ENCODE measurements at regions not wholly inside any gene's neighbourhood (a gene's known extent, or its start where the extent isn't known, plus 50 kb on each side); places are given as distances from the start of the nearest gene placed in this dataset.

DNA sequence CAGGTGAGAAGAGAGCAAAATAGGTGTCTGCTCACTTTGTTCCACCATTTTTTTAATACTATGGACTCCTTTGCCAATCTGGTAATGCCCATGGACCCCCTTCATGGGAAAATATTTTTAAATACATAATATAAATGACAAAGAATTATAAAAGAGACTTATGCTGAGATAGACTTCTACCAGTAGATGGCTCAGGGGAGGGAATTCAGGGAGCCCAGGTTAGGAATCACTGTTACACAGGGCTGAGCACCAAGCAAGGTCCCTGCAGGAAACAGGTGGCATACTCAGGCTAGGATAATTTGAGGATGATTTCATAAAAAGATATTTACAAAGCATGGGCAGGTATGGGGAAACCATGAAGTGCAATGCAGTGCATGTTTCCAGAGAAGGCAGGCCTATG is 525.9 kb downstream of the FGF9 start:
- TF ChIP-seq, protein P1, sequence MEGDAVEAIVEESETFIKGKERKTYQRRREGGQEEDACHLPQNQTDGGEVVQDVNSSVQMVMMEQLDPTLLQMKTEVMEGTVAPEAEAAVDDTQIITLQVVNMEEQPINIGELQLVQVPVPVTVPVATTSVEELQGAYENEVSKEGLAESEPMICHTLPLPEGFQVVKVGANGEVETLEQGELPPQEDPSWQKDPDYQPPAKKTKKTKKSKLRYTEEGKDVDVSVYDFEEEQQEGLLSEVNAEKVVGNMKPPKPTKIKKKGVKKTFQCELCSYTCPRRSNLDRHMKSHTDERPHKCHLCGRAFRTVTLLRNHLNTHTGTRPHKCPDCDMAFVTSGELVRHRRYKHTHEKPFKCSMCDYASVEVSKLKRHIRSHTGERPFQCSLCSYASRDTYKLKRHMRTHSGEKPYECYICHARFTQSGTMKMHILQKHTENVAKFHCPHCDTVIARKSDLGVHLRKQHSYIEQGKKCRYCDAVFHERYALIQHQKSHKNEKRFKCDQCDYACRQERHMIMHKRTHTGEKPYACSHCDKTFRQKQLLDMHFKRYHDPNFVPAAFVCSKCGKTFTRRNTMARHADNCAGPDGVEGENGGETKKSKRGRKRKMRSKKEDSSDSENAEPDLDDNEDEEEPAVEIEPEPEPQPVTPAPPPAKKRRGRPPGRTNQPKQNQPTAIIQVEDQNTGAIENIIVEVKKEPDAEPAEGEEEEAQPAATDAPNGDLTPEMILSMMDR (IDR thresholded peaks at IDR 0.05; ENCODE audit: extremely low read depth, insufficient read depth, missing control alignments) = no peak
- in situ Hi-C loops (cut with MboI; ENCODE audit: low pct_unique_long_range_greater_than_20kb, low sequenced_read_pairs, unreplicated experiment) = no loop called here
- no peak for DNase-seq (ENCODE audit: low spot score)

DNA sequence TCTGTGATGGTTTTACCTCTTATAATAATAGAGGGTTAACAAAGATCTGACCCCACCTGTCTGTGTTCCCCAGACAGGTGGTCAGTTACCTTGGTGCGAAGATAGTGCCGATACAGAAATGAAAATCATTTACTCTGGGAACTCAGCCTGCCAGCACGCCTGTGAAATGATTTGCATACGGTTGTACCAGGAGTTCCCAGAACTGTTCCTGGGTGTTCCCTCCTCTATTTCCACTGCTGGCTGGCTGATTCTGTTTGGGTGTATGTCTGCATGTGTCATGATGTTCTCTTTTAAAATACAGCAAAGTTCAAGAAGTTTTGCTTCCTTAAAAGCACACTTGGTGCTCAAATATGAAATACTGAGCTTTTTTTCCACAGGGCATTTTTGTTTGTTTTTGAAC is 527.1 kb downstream of the FGF9 start:
- DNase-seq (ENCODE audit: low spot score) = no peak
- in situ Hi-C loops (cut with MboI; ENCODE audit: low pct_unique_long_range_greater_than_20kb, low sequenced_read_pairs, unreplicated experiment) = no loop called here
- TF ChIP-seq, protein P1 (IDR thresholded peaks at IDR 0.05; ENCODE audit: extremely low read depth, insufficient read depth, missing control alignments) = no peak

DNA sequence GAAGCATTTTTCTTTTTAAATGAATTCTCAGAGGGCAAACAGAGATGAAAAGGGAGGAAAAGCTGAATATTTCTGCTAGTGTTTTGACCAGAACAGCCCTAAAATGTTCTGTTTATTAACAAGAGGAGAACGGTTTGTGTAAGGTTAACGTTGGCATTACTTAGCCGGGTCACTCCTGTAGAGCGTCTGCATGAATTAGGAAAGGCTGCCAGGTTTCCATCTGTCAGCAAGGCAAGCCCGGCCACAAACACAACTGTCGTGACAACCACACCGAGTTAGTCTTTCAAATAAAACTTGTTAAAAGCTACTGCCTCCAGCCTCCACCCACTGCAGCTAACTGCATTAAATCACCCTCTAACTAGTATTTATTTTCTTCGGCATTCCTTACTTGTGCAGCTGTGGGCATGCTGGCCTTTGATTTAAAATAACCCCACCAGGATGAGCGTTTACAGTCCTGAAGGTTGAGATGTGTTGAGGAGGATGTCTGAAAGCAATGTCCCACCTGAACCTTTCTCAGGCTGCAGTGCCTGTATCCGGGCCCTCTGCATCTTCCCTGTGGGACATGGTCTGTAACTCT is 527.9 kb downstream of the FGF9 start:
- in situ Hi-C loops (cut with MboI; ENCODE audit: low pct_unique_long_range_greater_than_20kb, low sequenced_read_pairs, unreplicated experiment) = no loop called here
- no peak for DNase-seq (ENCODE audit: low spot score)
- TF ChIP-seq, protein P1 (IDR thresholded peaks at IDR 0.05; ENCODE audit: extremely low read depth, insufficient read depth, missing control alignments) = no peak

DNA sequence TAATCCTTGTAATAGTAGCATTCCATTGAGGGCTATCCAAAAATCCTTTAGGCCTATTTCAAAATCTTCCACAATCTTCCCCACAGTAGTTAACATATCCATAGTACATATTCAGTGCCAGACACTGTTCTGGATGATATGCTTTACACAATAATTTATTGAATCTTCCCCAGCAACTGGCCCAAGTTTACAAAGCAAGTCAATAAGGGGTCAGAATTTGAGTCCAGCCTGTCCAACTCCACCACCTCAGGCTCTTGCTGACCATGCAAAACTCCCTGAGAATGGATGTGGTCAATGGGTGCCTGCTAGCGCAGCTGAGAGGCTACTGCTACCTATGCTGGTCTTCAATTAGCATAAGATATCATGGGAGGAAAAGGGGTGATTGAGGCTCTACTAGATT is 529.6 kb downstream of the FGF9 start:
- DNase-seq (ENCODE audit: low spot score) = no peak
- in situ Hi-C loops (cut with MboI; ENCODE audit: low pct_unique_long_range_greater_than_20kb, low sequenced_read_pairs, unreplicated experiment) = no loop called here
- TF ChIP-seq, protein P1 (IDR thresholded peaks at IDR 0.05; ENCODE audit: extremely low read depth, insufficient read depth, missing control alignments) = no peak

DNA sequence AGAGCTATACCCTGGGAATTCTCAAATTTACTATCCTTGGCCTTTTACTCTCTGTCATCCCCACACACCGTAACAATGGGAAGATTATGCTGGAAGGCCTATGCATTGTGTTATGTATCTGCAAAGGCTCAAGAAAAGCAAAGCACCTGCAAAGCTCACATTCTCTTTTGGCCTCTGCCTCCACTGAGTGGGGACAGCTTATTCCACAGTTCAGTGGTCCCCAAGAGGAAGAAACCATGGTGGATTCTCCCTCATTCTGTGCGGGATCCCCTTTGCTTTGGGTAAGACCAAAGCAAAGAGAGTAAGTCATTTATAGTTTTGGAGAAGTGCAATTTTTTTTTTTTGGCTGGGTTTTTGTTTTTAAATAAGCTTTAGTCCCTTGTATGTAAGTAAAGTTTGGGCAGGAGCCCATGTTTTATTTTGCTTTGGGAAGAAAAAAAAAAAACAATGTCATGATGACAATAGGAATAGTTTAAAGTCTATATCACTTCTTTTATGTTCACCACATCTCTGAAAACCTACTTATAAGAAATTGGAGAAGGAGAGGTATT is 530.6 kb downstream of the FGF9 start:
- in situ Hi-C loops (cut with MboI; ENCODE audit: low pct_unique_long_range_greater_than_20kb, low sequenced_read_pairs, unreplicated experiment) = no loop called here
- TF ChIP-seq, protein P1 (IDR thresholded peaks at IDR 0.05; ENCODE audit: extremely low read depth, insufficient read depth, missing control alignments) = no peak
- no peak for DNase-seq (ENCODE audit: low spot score)

DNA sequence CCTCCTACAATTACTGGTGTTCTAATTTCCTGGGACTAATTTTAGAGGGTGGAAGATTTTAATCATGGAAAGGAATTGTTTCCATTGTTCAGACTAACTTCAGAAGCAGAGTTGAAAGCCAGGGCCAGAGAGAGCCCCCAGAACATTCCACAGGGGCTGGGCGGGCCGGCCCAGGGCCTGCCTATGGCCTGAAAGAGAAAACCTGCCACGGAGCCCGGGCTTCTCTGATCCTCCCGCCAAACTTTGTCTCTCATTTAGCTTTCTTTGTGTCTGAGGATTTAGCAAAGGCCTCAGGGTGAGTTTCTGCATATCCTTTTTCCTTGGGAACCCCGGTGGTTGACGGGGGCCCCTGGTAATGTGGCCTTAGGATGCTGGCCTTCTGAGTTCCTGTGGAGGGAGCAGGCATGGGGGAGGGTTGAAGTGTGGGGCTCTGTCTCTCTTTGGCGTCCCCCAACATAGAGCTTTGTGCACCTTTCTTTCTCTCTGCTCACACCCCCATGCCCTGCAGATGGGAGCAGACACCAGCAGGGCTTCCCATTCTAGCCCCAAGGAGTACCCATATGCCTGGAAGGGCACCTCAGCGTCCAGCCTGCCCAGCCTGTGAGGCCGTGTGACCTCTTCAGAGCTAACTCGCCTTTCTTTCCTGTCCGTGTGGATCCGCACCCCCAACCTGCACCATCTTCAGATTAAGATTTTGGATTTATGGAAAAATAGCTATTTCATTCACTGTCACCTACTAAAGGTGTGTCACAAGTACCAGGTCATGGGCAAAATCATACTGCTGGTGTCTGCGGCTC is 539.5 kb downstream of the FGF9 start:
- TF ChIP-seq, protein P1 (IDR thresholded peaks at IDR 0.05; ENCODE audit: extremely low read depth, insufficient read depth, missing control alignments) = no peak
- in situ Hi-C loops (cut with MboI; ENCODE audit: low pct_unique_long_range_greater_than_20kb, low sequenced_read_pairs, unreplicated experiment) = no loop called here
- no peak for DNase-seq (ENCODE audit: low spot score)

Data from GM13977 (cell line).